Prostate gland (tissue), 2 donors: ENCODE measurements at regions not wholly inside any gene's neighbourhood (a gene's known extent, or its start where the extent isn't known, plus 50 kb on each side); places are given as distances from the start of the nearest gene placed in this dataset.

Experiments used
- POLR2A ChIP-seq: fragments of 450-650 bp; IDR thresholded peaks from one replicate; pipeline ENCODE4 v1.6.1; 2016; ENCODE audit warnings: antibody characterized with exemption, mild to moderate bottlenecking
- POLR2AphosphoS5 ChIP-seq: sonication (generic); formaldehyde crosslinking; IDR thresholded peaks from one replicate; pipeline ENCODE4 v1.6.1; 2017; ENCODE audit warnings: antibody characterized with exemption
- TF ChIP-seq, protein P1 (sequence below), 4 experiments: fragments of 200-600 bp in 2 of 4; fragments of 450-650 bp in 2 of 4; sonication (generic) in 2 of 4; IDR thresholded peaks; 1 replicate in 3 of 4; 2 replicates in 1 of 4; pipeline ENCODE4 v1.5.1; 2016 to 2019; ENCODE audit warnings: antibody characterized with exemption in 4 of 4, mild to moderate bottlenecking in 2 of 4, moderate library complexity in 2 of 4

DNA sequence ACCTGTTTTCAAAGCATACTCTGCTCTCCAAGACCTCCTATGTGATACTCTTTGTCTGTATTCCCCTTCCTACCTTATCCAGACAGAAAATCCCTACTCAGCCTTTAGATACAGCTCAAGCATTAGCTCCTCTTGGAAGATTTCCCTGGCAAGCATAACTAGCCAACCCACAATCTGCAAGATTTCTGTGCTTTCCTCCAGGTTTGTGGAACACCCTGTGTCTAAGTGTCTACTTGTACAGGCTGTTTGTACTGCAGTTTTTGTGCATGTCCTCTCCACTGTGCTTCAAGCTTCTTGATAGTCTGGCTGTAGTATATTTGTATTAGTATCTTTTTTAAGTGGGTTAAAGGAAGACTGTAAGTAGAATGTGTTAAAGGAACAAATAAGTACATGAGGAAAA lies 203.7 kb downstream of the RFC3 start:
- TF ChIP-seq, protein P1, sequence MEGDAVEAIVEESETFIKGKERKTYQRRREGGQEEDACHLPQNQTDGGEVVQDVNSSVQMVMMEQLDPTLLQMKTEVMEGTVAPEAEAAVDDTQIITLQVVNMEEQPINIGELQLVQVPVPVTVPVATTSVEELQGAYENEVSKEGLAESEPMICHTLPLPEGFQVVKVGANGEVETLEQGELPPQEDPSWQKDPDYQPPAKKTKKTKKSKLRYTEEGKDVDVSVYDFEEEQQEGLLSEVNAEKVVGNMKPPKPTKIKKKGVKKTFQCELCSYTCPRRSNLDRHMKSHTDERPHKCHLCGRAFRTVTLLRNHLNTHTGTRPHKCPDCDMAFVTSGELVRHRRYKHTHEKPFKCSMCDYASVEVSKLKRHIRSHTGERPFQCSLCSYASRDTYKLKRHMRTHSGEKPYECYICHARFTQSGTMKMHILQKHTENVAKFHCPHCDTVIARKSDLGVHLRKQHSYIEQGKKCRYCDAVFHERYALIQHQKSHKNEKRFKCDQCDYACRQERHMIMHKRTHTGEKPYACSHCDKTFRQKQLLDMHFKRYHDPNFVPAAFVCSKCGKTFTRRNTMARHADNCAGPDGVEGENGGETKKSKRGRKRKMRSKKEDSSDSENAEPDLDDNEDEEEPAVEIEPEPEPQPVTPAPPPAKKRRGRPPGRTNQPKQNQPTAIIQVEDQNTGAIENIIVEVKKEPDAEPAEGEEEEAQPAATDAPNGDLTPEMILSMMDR (IDR thresholded peaks at IDR 0.05) = no peak
- no peak for TF ChIP-seq POLR2AphosphoS5
- no peak for TF ChIP-seq POLR2A
